SK-N-DZ (cell line): ENCODE measurements at regions not wholly inside any gene's neighbourhood (a gene's known extent, or its start where the extent isn't known, plus 50 kb on each side); places are given as distances from the start of the nearest gene placed in this dataset.

Experiments
- DNase-seq: peaks from one replicate; pipeline ENCODE4 v3.0.0-alpha.2; 2015; ENCODE audit warnings: low spot score

GRCh38 chr5:10876006-10876744, 115.1 kb upstream of the DAP start:
- no peak for DNase-seq

- no peak for DNase-seq
These were observed 114.3 kb upstream of the DAP start for GRCh38 chr5:10875201-10875768.

- DNase-seq, result peak; percentile 92
These were observed 113.5 kb upstream of the DAP start for GRCh38 chr5:10874541-10874940.

GRCh38 chr5:10870791-10871190, 109.8 kb upstream of the DAP start:
- DNase-seq, result no peak

- no peak for DNase-seq
These were observed 107.9 kb upstream of the DAP start for GRCh38 chr5:10868956-10869355.

GRCh38 chr5:10867389-10868303, 106.6 kb upstream of the DAP start:
- no peak for DNase-seq

GRCh38 chr5:10866913-10867312, 105.9 kb upstream of the DAP start:
- DNase-seq, result no peak

- DNase-seq, result peak; percentile 55
These were observed 102.8 kb upstream of the DAP start for GRCh38 chr5:10863763-10864383.

GRCh38 chr5:10862085-10862484, 101.1 kb upstream of the DAP start:
- DNase-seq, result no peak

- no peak for DNase-seq
These were observed 100.4 kb upstream of the DAP start for GRCh38 chr5:10861423-10861790.

GRCh38 chr5:10860645-10861422, 99.8 kb upstream of the DAP start:
- no peak for DNase-seq

GRCh38 chr5:10860196-10860543, 99.1 kb upstream of the DAP start:
- no peak for DNase-seq

- no peak for DNase-seq
These were observed 98.6 kb upstream of the DAP start for GRCh38 chr5:10859393-10860195.

- no peak for DNase-seq
These were observed 97.9 kb upstream of the DAP start for GRCh38 chr5:10858945-10859344.

- no peak for DNase-seq
These were observed 97.3 kb upstream of the DAP start for GRCh38 chr5:10858307-10858706.

GRCh38 chr5:10857338-10857733, 96.3 kb upstream of the DAP start:
- DNase-seq, result no peak

- peak; percentile 73 for DNase-seq
These were observed 95.8 kb upstream of the DAP start for GRCh38 chr5:10856683-10857337.

GRCh38 chr5:10856071-10856470, 95.0 kb upstream of the DAP start:
- DNase-seq, result no peak

- DNase-seq, result no peak
These were observed 93.7 kb upstream of the DAP start for GRCh38 chr5:10854506-10855277.
